Activated CD4-positive, alpha-beta T cell treated with anti-CD3 and anti-CD28 coated beads, Interleukin-2, amount 10 ng/mL, durations not matched to agents 7 days and 5 days (primary cell): ENCODE measurements at regions not wholly inside any gene's neighbourhood (a gene's known extent, or its start where the extent isn't known, plus 50 kb on each side); places are given as distances from the start of the nearest gene placed in this dataset.

ENCODE experiments used
- CTCF ChIA-PET: fragments of 350-600 bp; sonication (Branson Sonifier 250); formaldehyde crosslinking; loops from one replicate; lab custom pipeline; 2021; ENCODE audit warnings: antibody characterized with exemption; lab: Charles Lee
- POLR2A ChIA-PET: fragments of 350-600 bp; sonication (Branson Sonifier 250); formaldehyde crosslinking; loops from one replicate; lab custom pipeline; 2021; ENCODE audit warnings: antibody characterized with exemption; lab: Charles Lee
- DNase-seq: peaks from one replicate; pipeline ENCODE4 v3.0.0-alpha.2; 2020
- H3K27ac Mint-ChIP-seq: one replicate; pipeline ENCODE4 v1.8.0; 2021; ENCODE audit warnings: mild to moderate bottlenecking, moderate library complexity, mixed read lengths
- H3K27me3 Mint-ChIP-seq: one replicate; pipeline ENCODE4 v1.8.0; 2021; ENCODE audit warnings: mixed read lengths
- H3K36me3 Mint-ChIP-seq: one replicate; pipeline ENCODE4 v1.8.0; 2021; ENCODE audit warnings: low read depth, mixed read lengths
- H3K4me1 Mint-ChIP-seq: one replicate; pipeline ENCODE4 v1.8.0; 2021; ENCODE audit warnings: mixed read lengths
- H3K4me3 Mint-ChIP-seq: one replicate; pipeline ENCODE4 v1.8.0; 2021; ENCODE audit warnings: mild to moderate bottlenecking, moderate library complexity, mixed read lengths
- H3K9me3 Mint-ChIP-seq: one replicate; pipeline ENCODE4 v1.8.0; 2021; ENCODE audit warnings: mixed read lengths

GRCh38 chr15:70203981-70204560, 106.4 kb upstream of the TLE3 start:
- H3K9me3 Mint-ChIP-seq: no peaks in the 10 kb centered on the region
- no peak overlapping the region for H3K4me3 Mint-ChIP-seq
- peaks cover 3% of the 10 kb centered on the region for H3K27me3 Mint-ChIP-seq
- H3K4me1 Mint-ChIP-seq: no peaks in the 10 kb centered on the region
- no peak for DNase-seq
- ChIA-PET POLR2A (no interaction called here), CTCF (interaction anchor here (1.7 kb wide), 1 partner anchor 17 kb away, joined by 3 read pairs; no protein-coding TSS in a partner anchor)
- no peak overlapping the region for H3K27ac Mint-ChIP-seq
- H3K36me3 Mint-ChIP-seq: no peaks in the 10 kb centered on the region

DNA sequence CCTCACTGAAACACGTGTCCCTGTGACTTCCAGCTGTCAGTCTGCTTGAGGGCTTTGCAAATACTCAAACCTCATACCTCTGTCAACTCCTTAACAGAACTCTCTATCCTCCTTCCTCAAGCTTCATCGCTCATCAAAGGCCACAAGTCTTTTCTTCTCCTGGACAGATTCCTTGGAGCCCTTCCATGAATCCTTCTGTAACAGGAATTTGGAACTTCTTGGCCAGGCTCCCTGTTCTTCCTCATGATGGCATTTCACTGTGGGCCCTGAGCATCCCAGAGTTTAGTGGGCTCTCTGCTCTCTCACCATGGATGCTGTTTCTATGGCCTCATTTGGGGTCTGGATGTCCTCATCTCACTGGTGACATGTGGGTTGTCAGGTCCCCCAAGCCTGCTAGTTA, 105.0 kb upstream of the TLE3 start:
- H3K4me3 Mint-ChIP-seq: no peak overlapping the region
- CTCF ChIA-PET: no interaction called here
- peaks cover 3% of the 10 kb centered on the region for H3K27me3 Mint-ChIP-seq
- POLR2A ChIA-PET: no interaction called here
- no peak overlapping the region for H3K27ac Mint-ChIP-seq
- H3K4me1 Mint-ChIP-seq: no peaks in the 10 kb centered on the region
- no peaks in the 10 kb centered on the region for H3K36me3 Mint-ChIP-seq
- DNase-seq: no peak
- H3K9me3 Mint-ChIP-seq: no peaks in the 10 kb centered on the region

DNA sequence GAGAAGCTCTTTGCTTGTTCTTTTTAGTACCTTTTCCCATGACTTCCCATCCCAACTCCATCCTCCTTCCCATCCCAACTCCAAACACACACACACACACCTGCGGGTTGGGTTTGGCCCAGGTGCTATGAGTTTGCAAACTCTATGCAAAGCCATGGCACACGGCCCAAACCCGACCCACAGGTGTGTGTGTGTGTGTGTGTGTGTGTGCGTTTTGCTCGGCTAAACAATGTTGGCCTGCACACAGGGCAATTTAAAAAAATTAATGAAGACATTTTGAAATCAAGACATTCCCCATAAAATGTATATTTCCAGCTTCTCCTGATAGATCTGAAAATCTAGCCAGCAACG, 103.7 kb upstream of the TLE3 start:
- no peak overlapping the region for H3K4me3 Mint-ChIP-seq
- H3K36me3 Mint-ChIP-seq: no peaks in the 10 kb centered on the region
- POLR2A ChIA-PET: no interaction called here
- H3K27ac Mint-ChIP-seq: no peak overlapping the region
- H3K27me3 Mint-ChIP-seq: no peaks in the 10 kb centered on the region
- no peaks in the 10 kb centered on the region for H3K9me3 Mint-ChIP-seq
- CTCF ChIA-PET: no interaction called here
- DNase-seq: no peak
- H3K4me1 Mint-ChIP-seq: no peaks in the 10 kb centered on the region

DNA sequence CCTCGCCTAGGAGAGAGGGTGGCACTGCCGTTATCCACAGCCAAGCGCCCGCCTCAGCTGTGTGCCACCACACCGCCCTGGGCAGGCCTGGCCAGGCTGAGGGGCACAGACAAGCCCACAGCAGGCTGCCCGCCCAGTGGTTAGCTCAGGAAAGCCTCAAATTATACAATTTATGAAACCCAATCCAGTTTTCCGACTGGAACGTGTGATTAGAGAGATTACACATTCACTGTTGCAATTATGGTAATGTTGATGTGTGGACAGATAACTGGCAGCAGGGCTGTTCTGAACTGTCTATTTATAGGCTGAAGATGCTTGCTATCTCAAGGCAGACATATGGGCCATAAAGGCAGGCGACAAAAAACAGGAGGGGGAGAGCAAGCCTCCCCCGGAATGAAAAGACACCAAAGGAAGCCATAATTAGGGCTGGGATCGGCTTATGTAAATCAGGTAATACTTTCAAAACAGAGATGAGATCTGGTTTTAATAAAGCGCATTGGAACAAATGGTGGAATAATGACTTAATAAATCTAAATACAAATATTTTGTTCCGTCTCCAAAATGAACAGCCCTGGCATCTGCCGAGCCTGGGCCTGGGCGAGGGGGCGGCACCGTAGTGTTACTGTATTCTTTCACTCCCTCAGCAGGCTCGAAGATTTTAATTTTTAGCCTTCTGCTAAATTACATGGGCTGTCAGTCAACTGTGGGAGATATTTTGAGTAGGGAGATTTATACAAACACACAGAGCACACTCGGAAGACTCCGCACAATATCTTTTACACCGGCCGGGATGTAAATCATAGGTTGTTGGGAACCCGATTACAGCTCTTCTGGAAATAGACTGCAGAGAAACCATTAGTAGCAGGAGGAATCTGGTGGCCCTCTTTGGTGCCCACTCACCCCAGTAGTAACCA, 103.1 kb upstream of the TLE3 start:
- Mint-ChIP-seq H3K4me1 (no peaks in the 10 kb centered on the region), H3K4me3 (no peak overlapping the region)
- CTCF ChIA-PET: interaction anchor here (0.7 kb wide), 1 partner anchor 36 kb away, joined by 3 read pairs; no protein-coding TSS in a partner anchor

DNA sequence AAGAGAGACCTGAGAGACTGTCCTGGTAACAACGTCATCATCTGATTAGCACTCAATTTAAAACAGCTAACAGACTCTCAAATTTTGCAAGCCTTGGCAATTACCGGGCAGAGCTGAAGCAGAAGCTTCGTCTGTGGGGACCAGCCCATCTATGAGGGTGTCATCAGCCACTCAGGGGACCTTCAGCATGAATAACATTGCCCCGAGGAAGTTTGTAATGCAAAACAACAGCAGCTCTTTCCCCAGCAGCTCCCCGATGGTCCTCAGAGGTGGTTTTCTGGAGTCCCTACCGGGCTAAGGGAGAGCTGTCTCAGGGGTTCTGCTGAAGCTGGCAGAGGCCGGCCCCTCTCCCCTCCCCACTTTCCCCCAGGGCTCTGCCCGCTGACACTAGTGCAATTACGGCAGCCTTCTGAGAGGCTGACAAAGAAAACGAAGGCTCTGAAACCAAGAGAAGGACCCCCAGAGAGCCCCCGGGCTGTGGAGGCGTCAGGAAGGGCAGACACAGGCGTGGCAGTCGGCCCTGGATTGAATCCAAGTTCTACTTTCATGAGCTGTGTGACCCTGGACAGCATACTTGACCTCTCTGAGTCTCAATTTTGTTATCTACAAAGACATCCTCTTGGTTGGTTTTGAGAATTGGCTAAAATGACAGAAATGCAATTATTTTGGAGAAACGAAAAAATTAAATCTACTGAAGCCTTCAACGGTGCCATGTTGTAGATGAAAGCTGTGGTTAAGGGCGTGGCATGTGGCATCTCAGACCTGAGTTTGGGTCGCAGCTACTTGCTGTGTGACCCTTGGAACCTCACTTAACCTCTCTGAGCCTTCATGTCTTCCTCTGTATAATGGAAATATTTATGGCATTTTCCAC, 102.1 kb upstream of the TLE3 start:
- Mint-ChIP-seq H3K4me1 (no peaks in the 10 kb centered on the region), H3K9me3 (no peaks in the 10 kb centered on the region)
- no peak for DNase-seq

More for the DNA sequence above, 103.1 kb upstream of the TLE3 start:
- no peaks in the 10 kb centered on the region for H3K36me3 Mint-ChIP-seq
- no peak for DNase-seq
- no peaks in the 10 kb centered on the region for H3K9me3 Mint-ChIP-seq
- POLR2A ChIA-PET: no interaction called here
- H3K27me3 Mint-ChIP-seq: no peaks in the 10 kb centered on the region
- H3K27ac Mint-ChIP-seq: no peak overlapping the region

GRCh38 chr15:70199124-70199482, 101.4 kb upstream of the TLE3 start:
- Mint-ChIP-seq H3K27me3 (no peaks in the 10 kb centered on the region), H3K36me3 (no peaks in the 10 kb centered on the region), H3K9me3 (no peaks in the 10 kb centered on the region), H3K4me3 (no peak overlapping the region), H3K4me1 (no peaks in the 10 kb centered on the region), H3K27ac (no peak overlapping the region)
- ChIA-PET POLR2A (no interaction called here), CTCF (no interaction called here)
- no peak for DNase-seq

More for the DNA sequence above, 102.1 kb upstream of the TLE3 start:
- CTCF ChIA-PET: interaction anchor here (0.7 kb wide), 1 partner anchor 37 kb away, joined by 3 read pairs; no protein-coding TSS in a partner anchor
- Mint-ChIP-seq H3K4me3 (no peak overlapping the region), H3K36me3 (no peaks in the 10 kb centered on the region), H3K27me3 (no peaks in the 10 kb centered on the region), H3K27ac (no peak overlapping the region)
- POLR2A ChIA-PET: no interaction called here

DNA sequence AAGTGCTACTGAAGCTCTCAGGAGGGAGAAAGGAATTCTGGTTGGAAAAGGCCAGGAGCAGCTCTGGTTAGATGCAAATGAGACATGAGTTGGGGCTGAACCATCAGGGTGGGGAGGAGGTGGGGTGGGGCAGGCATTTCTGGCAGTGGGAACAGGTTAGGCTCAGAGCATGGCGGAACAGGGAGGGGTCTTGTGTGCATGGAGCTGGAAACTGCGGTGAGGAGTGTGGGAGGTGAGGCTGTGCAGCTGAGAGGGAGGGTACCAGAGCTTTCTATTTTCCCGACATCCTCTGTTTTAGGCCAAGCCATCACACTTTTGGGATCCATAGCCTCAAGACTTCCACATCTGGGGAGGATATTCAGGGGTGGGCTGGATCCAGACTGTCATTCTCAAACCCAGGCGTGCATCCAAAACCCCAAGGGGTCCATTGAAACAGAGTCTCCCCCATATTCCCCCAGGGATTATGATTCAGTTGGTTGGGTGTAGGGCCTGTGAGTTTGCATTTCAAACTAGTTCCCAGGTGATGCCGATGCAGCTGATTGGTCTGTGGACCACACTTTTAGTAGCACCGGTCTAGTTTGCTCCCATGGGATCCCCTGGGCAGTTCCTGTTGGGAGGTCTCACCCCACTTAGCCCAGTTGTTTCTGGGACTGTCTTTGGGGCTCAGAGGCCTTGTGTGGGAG, 100.9 kb upstream of the TLE3 start:
- Mint-ChIP-seq H3K27ac (no peak overlapping the region), H3K27me3 (peaks cover 2% of the 10 kb centered on the region), H3K36me3 (no peaks in the 10 kb centered on the region), H3K4me1 (no peaks in the 10 kb centered on the region), H3K9me3 (no peaks in the 10 kb centered on the region), H3K4me3 (no peak overlapping the region)
- POLR2A ChIA-PET: no interaction called here
- CTCF ChIA-PET: no interaction called here
- DNase-seq: no peak

DNA sequence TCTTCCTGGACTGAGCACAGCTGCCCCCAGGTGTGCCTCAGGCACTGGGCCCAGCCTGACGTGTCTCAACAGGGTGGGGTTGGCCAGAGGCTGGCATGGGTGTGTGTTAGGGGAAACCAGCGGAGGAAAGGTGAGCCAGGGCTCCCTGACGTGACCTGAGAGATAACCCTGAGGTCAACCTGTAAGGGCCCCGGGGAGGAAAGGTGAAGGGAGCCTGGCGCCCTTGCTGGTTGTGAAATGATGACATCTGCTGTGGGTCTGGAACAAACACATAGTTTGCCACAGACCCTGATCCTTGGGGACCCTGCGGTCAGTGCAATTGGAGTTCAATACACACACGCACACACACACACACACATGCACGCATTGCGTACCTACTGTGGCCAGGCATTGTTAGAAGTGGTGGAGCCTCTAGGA, 100.2 kb upstream of the TLE3 start:
- H3K36me3 Mint-ChIP-seq: no peaks in the 10 kb centered on the region
- POLR2A ChIA-PET: no interaction called here
- no peaks in the 10 kb centered on the region for H3K4me1 Mint-ChIP-seq
- H3K27ac Mint-ChIP-seq: no peak overlapping the region
- CTCF ChIA-PET: no interaction called here
- peaks cover 5% of the 10 kb centered on the region for H3K27me3 Mint-ChIP-seq
- no peak for DNase-seq
- H3K9me3 Mint-ChIP-seq: no peaks in the 10 kb centered on the region
- no peak overlapping the region for H3K4me3 Mint-ChIP-seq

DNA sequence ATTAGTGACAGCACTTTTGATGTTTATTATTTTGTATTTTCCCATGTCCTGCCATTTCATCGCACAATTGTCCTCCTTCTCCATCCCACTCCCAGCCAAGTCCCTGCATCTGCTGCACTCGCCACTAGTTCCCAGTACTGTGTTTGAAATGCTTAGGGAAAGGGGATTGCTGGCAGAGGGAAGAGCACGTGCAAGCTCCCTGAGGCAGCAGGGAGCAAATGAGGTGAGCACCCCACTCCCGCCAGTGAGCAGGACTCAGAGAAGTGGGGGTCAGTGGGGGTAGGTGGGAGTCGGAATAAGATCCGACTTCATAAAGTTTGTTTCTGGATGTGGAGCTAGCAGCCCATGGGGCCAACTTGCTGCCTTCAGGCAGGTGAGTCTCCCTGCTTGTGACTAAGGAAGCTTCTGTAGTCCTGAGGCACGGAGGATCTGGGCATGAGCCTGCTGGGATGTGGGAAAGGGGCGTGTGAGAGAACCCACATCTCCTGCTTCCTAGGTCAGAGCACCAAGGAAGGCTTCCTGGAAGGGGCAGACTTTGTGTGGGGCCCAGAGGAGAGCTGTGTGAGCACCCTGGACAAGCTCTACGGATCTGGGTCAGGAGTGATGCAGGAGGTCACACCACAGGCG, 99.7 kb upstream of the TLE3 start:
- DNase-seq: no peak
- Mint-ChIP-seq H3K36me3 (no peaks in the 10 kb centered on the region), H3K4me3 (no peak overlapping the region), H3K4me1 (no peaks in the 10 kb centered on the region), H3K9me3 (no peaks in the 10 kb centered on the region), H3K27me3 (peaks cover 5% of the 10 kb centered on the region), H3K27ac (no peak overlapping the region)
- ChIA-PET POLR2A (no interaction called here), CTCF (interaction anchor here (0.7 kb wide), 1 partner anchor 627 kb away, joined by 3 read pairs; no protein-coding TSS in a partner anchor)

GRCh38 chr15:70196372-70197316, 98.9 kb upstream of the TLE3 start:
- no peak overlapping the region for H3K4me3 Mint-ChIP-seq
- CTCF ChIA-PET: interaction anchor here (0.7 kb wide), 1 partner anchor 628 kb away, joined by 3 read pairs; no protein-coding TSS in a partner anchor
- no peaks in the 10 kb centered on the region for H3K4me1 Mint-ChIP-seq
- POLR2A ChIA-PET: no interaction called here
- no peaks in the 10 kb centered on the region for H3K36me3 Mint-ChIP-seq
- no peak overlapping the region for H3K27ac Mint-ChIP-seq
- peaks cover 5% of the 10 kb centered on the region for H3K27me3 Mint-ChIP-seq
- DNase-seq: peak; percentile 19
- H3K9me3 Mint-ChIP-seq: peaks cover 3% of the 10 kb centered on the region

- no peak overlapping the region for H3K4me3 Mint-ChIP-seq
- peaks cover 3% of the 10 kb centered on the region for H3K9me3 Mint-ChIP-seq
- DNase-seq: no peak
- no peak overlapping the region for H3K27ac Mint-ChIP-seq
- H3K4me1 Mint-ChIP-seq: no peaks in the 10 kb centered on the region
- peaks cover 8% of the 10 kb centered on the region for H3K27me3 Mint-ChIP-seq
- ChIA-PET POLR2A (no interaction called here), CTCF (no interaction called here)
- H3K36me3 Mint-ChIP-seq: no peaks in the 10 kb centered on the region
Observed at GRCh38 chr15:70195587-70196305, 98.0 kb upstream of the TLE3 start.
